ENCODE measurements at regions not wholly inside any gene's neighbourhood (a gene's known extent, or its start where the extent isn't known, plus 50 kb on each side); places are given as distances from the start of the nearest gene placed in this dataset.

DNA sequence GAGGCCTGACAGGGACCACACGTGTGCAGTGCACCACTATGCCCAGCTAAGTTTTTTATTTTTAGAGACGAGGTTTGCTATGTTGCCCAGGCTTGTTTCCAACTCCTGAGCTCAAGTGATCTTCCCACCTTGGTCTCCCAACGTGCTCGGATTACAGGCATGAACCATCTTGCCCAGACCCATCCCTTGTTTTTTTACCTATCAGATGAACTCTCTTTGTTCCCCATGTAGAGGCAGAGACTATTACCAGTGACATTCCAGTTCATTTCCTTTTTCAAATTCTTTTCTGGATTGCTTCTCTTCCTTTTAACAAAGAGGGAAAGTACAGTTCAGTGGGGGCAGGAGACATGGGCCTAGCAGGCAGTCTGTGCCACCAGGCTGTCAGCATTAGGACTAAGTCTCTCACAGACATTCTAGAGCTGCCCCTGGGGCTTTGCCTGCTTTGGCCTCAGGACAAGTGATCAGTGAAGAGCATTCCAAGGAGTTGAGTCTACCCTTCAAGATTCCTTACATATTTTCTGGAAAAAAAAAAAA is 103.5 kb upstream of the SLC7A14 start:
- no peak for TF ChIP-seq ZNF274 (IDR thresholded peaks at IDR 0.05; ENCODE audit: low read depth, low read length)
- TF ChIP-seq YY1 (IDR thresholded peaks at IDR 0.05; ENCODE audit: insufficient read depth, insufficient read length) = no peak
